GM12872 (cell line): ENCODE measurements at regions not wholly inside any gene's neighbourhood (a gene's known extent, or its start where the extent isn't known, plus 50 kb on each side); places are given as distances from the start of the nearest gene placed in this dataset.

Experiments used
- TF ChIP-seq, protein P1 (sequence below): IDR thresholded peaks from 3 replicates; pipeline ENCODE4 v1.5.1; 2011; ENCODE audit warnings: low read depth, mild to moderate bottlenecking, low read length, moderate library complexity; ENCODE audit not compliant: insufficient read depth

DNA sequence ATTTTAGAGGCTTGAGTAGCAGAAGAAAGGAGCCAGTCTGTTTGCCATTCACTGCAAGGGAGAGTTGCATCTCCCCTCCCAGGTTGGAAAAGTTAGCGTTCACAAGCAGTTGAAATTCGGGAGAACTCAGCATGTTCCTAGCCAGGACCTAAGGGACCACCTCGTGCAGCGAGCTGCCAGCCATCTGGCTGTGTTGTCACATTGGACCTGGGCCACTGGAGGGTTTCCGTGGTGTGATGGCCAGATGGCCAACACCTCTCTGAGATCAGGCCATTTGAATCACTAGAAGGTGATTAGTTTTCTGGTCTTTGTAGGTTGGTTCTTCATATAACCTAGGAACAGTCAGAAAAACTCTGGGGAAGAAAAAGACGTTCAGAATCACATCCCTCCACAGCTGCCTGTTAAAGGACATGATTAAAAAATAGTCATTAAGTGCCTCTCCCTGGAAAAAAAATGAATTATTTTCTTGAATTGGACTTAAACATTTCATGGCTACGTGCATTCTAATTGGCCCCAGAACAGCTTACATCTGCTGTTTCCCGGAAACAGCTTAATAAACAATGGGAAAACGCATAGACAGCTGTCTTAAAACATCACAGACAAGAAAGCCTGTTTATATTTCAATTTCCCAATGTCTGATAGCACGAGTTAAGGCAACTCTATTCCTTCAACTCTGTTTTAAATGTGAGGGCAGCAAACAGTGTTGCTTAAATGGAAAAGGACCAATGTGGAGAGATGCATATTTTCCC is 303.9 kb downstream of the TENT4A start:
- TF ChIP-seq, protein P1, sequence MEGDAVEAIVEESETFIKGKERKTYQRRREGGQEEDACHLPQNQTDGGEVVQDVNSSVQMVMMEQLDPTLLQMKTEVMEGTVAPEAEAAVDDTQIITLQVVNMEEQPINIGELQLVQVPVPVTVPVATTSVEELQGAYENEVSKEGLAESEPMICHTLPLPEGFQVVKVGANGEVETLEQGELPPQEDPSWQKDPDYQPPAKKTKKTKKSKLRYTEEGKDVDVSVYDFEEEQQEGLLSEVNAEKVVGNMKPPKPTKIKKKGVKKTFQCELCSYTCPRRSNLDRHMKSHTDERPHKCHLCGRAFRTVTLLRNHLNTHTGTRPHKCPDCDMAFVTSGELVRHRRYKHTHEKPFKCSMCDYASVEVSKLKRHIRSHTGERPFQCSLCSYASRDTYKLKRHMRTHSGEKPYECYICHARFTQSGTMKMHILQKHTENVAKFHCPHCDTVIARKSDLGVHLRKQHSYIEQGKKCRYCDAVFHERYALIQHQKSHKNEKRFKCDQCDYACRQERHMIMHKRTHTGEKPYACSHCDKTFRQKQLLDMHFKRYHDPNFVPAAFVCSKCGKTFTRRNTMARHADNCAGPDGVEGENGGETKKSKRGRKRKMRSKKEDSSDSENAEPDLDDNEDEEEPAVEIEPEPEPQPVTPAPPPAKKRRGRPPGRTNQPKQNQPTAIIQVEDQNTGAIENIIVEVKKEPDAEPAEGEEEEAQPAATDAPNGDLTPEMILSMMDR, result no peak

DNA sequence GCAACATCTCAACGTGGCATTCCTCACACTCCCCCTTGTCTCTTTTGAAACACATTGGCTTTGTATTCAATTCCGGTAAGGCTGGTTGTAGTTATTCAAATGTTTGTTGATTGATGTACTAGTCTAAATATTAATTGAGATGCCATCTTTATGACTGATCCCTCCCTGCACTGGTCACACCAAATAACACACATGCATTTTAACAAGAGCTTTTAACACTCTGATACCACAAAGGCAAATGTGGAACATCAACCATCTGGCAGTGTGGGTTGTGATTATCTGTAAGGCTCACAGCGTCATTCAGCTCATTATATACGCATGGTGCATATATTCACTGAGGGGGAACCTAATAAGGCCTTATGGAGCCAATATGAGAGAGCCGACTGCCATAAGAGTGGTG is 305.0 kb downstream of the TENT4A start:
- TF ChIP-seq, protein P1, result no peak

DNA sequence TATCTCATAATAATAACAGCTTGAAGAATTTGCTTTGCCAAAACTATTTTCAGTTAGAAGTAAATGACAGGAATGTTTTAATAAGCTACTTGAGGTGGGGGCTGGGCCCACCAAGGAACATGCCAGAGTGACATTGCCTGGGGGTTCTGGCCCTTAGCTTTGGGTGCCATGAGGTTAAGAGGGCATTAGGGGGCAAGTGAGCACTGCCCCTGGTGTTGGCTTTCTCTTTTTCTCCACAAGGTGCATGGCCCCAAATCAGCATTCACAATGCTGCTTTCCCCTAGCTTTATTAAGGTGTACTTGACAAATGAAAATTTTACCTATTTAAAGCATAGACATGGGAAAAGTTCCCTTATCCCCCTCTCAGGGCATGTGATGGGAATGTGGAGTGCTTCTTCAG is 305.4 kb downstream of the TENT4A start:
- TF ChIP-seq, protein P1, result no peak

DNA sequence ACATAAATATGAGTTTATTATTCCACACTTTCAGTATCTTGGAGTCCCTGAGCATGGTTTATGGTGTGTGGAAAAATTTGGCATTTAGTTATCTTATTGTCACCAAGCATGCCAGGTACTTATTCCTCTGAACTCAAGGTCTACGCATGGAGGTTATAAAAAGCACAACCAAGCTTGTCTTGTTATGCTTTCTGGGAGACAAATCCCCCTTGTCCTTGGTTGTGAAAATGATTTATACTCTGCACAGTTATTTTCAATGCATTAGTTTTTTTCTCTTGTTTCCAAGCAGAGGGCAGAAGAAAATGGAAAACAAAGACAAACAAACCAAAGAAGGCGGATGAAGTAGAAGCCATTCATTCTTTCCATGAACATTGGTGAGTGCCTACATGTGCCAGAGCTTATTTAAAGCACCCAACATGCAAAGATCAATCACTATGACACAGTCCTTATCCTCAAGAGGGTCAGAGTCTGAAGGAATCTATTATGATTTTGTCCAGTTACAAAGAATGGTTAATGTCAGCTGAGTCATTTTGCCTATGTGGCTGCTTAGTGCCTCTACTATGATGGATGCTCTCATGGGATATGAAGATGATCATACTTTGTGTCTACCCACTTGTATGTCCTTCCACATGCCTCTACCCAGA is 323.1 kb downstream of the TENT4A start:
- TF ChIP-seq, protein P1, result no peak

DNA sequence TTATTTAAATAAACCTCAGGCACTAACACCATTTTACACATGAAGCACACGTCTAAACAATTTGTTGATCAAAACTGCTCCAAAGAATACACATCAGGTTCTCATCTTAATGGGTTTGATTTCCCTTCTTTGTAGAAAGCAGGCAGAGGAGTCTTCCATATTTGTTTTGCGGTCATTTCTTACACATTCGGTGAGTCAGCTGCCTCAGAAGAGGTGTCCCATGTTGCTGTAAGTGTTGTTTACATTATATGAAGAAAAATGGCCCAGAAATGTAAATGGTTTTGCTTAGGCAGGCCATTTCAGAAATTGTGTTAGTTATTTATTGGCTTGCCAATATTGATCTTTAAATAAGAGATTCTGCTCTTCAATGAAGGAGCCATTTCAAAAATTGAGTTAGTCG is 325.8 kb downstream of the TENT4A start:
- TF ChIP-seq, protein P1, result no peak

DNA sequence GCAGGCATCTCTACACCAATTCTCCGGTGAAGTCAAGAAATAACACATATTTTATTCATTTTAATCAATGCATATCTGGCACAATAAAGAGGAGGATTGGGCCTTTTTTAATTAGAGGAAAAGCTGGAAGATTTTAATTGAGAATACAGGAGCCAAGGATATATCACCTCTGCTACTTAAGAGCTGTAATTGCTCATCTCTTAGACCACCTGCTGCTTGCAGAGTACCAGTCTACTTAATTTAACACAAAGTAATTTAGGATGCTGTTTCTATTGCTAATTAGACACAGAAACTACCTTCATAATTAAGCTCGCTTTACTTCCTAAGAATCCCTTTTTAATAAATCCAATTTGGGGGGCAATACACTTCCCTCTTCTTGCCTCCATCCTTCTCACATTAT is 326.9 kb downstream of the TENT4A start:
- TF ChIP-seq, protein P1, result no peak

DNA sequence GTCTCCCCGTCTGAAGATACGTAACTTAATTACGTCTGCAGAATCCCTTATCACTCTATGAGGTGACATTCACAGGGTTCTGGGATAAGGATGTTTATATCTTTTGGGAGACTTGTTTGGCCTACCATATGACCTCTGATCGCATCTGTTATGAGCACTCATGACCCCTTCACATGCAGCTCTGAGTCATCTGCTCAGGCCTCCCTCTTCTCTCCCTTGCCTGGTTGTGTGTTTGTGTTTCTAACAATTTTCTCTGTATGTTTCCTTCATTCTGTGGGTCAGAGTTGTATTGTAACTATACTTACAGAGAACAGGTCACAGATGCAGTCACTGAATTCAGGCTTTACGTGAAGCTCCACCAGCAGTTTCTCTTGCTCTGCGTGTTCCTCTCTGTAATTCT is 330.6 kb downstream of the TENT4A start:
- TF ChIP-seq, protein P1, result no peak
